Keratinocyte (primary cell): ENCODE measurements at regions not wholly inside any gene's neighbourhood (a gene's known extent, or its start where the extent isn't known, plus 50 kb on each side); places are given as distances from the start of the nearest gene placed in this dataset.

Source experiments
- EZH2 ChIP-seq: IDR thresholded peaks from one replicate; pipeline ENCODE4 v1.6.1; 2012; ENCODE audit warnings: inconsistent platforms, mild to moderate bottlenecking, low read length, moderate library complexity
- TF ChIP-seq, protein P1 (sequence below), 3 experiments: IDR thresholded peaks in 1 of 3; conservative IDR thresholded peaks in 1 of 3; optimal IDR thresholded peaks in 1 of 3; 2 replicates in 2 of 3; 3 replicates in 1 of 3; pipeline versions ENCODE3 to v1.5.1; 2011; ENCODE audit warnings: low read length in 3 of 3, mild to moderate bottlenecking in 3 of 3, moderate library complexity in 2 of 3, control low read depth in 1 of 3, inconsistent platforms in 1 of 3; ENCODE audit not compliant: insufficient read depth in 2 of 3; ENCODE audit errors: extremely low read depth in 1 of 3

GRCh38 chr13:78491978-78492377, 111.4 kb downstream of the POU4F1 start:
- TF ChIP-seq EZH2: no peak
- TF ChIP-seq, protein P1, sequence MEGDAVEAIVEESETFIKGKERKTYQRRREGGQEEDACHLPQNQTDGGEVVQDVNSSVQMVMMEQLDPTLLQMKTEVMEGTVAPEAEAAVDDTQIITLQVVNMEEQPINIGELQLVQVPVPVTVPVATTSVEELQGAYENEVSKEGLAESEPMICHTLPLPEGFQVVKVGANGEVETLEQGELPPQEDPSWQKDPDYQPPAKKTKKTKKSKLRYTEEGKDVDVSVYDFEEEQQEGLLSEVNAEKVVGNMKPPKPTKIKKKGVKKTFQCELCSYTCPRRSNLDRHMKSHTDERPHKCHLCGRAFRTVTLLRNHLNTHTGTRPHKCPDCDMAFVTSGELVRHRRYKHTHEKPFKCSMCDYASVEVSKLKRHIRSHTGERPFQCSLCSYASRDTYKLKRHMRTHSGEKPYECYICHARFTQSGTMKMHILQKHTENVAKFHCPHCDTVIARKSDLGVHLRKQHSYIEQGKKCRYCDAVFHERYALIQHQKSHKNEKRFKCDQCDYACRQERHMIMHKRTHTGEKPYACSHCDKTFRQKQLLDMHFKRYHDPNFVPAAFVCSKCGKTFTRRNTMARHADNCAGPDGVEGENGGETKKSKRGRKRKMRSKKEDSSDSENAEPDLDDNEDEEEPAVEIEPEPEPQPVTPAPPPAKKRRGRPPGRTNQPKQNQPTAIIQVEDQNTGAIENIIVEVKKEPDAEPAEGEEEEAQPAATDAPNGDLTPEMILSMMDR (optimal IDR thresholded peaks at IDR 0.05 in 1 of 3, IDR thresholded peaks at IDR 0.05 in 1 of 3, conservative IDR thresholded peaks at IDR 0.05 in 1 of 3; ENCODE audit: extremely low read depth in 1 of 3, insufficient read depth in 2 of 3, low read length in 3 of 3): no peak
